Stimulated activated CD8-positive, alpha-beta memory T cell treated with anti-CD3 and anti-CD28 coated beads, Interleukin-2, amount 100 ng/mL, for 1 hour (primary cell): ENCODE measurements at regions not wholly inside any gene's neighbourhood (a gene's known extent, or its start where the extent isn't known, plus 50 kb on each side); places are given as distances from the start of the nearest gene placed in this dataset.
"Not testable (repeated sequence)": the region's sequence is repeated elsewhere in the genome, so short reads cannot be mapped to it uniquely, and the experiment has no call there.

Experiments used
- DNase-seq, 2 donors: peaks; one replicate each; pipeline ENCODE4 v3.0.0-alpha.2; 2020; ENCODE audit warnings: low read depth in 2 of 2

DNA sequence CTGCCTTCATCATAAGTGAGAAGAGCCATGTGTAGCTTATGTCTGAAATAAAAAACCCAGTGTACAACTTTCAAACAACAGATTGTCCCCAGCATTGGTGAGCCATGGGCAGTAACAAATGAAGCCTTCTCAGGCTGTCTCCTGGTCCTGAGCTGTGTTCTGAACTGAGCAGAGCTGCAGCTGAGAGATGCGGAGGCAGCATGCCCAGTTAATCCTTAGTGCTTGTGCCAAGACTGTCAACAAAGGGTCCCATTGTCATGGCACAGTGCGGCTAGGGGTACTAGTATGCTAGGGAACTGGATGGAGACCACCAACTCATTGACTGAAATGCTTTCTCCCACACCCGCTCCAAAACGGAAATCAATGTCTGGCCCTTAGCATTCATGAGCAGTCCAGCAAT, 154.3 kb downstream of the RMST start:
- no peak for DNase-seq

DNA sequence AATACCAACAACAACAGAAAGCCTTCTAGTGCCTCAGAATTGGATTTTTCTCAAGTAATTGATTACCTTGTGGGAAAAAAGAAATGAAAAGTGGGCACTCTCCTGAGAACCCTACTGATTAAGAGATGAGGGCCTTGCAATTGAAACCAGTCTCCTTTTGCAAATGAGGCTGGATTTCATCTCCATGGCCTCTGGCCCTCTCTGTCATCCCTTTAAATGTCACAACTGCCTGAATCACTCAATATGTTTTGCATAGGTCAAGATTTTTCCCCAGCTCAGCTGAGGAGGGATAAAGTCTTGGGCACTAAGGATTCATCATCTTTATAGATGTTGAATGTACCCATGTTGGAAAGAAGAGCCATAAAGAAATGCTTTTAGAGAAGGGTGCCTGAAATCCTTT, 166.4 kb downstream of the RMST start:
- no peak for DNase-seq

DNA sequence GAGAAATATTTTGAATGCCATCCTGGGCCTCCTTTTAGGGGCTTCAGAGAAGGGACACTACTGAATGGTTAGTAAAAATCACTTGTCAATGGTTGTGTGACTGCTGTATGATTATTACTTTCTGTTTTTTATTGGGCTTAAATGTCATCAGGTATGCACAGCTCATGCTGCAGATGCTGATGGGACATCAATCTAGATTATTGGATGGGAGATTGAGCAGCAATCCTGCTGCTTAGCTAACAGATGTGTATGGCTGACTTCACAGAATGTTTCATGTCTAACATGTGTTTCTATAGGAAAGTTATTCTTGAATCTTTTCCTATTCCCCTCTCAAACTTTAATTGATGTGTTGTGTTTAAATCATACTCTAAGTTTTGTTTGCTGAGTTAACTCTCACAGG, 166.8 kb downstream of the RMST start:
- no peak for DNase-seq

DNA sequence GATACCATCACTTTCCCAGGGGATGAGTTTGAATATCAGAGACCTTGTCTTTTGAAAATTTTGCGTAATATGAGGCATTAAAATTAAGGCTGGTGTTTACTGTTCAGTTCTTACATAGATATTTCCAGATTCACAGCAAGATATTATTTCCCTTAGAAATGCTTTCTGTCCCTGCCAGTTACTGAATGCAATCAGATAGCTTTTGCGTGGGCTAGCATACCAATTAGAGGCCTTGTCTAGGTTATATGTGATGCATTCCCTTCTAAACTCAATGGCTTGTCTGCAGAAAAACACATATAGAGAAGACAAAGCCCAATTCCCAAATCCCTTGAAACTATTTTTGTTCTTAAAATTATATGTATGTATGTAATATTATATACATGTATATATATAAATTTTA, 167.8 kb downstream of the RMST start:
- DNase-seq: no peak

DNA sequence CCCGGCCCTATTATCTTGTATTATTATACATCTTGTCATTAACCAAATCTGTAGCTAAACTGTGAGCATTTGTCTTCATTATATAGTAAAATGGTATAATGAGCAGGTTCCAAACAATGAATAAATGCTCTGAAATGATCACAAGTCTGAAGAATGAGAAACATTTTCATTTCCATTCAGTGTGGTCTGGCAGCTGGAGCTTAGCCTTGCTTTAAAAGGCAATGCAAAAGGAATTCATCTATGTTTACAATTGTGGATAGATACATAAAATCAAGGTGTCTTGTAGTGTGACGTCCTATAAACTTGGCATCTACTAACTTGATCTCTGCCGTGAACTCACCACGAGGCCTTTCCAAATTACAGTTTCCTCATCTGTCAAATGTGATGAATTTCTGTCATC, 168.3 kb downstream of the RMST start:
- DNase-seq: no peak

DNA sequence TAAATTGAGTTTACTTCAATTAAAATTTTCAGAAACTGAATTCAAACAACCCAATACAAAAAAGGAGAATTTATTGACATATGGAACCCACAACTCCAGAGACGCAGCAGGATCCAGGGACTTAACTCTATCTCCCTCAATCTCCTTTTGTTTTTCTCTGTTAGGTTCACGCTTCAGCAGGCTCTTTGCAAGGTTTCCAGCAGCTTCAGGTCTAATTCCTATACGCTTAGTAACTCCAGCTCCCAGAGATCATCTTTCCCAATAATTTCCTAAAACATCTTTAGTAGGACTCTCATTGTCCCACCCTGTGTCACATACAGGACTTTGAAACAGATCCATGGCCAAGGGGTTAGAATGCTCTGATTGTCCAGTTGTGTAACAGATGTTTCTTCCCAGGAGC, 175.2 kb downstream of the RMST start:
- DNase-seq: no peak

DNA sequence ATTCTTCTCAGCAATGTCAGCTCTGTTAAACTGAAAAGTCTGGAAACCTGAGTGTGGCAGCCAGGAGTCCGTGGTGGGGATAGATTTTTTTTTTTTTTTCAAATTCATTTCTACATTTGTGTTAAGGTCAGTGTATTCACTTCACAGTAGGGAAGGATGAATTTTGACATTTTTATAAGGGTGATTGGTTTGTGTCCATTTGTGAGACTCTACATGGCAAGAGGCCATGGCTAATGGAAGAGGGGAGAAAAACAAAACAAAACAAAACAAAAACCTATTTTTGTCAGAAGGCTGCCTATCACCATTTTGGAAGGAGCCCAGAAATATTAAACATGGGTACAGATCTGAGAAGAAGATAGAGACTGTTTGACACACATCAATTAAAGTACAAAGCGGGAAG, 176.1 kb downstream of the RMST start:
- no peak for DNase-seq

DNA sequence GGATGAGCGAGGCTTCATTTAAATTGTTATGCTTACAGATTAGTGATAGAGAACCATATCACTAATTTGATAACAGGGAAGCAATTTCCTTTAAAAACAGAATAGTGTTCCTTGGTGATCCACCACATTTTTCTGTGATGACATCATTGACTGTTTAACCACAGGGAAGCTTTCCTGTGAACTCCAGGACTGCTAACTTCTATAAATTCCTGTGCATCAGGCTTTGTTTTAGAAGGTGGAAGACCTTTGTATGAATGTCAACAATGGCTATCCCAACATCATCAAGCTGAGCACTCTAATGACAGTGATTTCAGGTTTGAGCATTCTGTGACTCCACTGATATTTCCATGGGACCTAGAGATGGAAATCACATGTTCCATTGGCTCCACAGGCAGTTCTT, 177.1 kb downstream of the RMST start:
- DNase-seq: no peak

DNA sequence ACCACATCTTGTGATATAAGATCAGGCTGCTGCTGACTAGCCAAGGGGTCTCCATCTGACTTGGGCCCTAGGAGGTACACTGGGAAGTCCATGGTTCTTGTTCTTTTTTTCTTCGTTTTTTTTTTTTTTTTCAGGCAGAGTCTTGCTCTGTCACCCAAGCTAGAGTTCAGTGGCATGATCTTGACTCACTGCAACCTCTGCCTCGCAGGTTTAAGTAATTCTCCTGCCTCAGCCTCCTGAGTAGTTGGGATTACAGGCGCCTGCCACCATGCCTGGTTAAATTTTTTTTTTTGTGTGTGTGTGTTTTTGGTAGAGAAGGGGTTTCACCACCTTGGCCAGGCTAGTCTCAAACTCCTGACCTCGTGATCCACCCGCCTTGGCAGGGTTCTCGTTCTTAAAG, 178.2 kb downstream of the RMST start:
- no peak for DNase-seq

DNA sequence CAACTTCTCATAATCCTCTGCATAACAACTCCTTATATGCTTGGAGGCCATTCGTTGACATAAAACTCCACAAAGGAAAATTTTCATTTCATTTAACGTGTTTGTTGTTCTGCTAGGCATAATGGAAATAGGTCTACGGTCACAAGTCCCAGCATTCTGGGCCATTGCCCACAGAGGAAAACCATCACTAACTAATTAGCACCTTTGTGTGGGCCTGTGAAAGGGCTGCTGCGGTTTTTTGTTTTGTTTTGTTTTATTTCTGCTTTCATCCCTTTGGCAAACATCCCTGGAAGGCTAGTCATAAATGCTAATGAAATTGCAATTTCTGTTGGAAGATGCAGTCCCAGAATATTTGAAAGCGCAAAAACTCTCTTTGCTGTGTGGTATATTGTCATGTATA, 180.3 kb downstream of the RMST start:
- DNase-seq: no peak

DNA sequence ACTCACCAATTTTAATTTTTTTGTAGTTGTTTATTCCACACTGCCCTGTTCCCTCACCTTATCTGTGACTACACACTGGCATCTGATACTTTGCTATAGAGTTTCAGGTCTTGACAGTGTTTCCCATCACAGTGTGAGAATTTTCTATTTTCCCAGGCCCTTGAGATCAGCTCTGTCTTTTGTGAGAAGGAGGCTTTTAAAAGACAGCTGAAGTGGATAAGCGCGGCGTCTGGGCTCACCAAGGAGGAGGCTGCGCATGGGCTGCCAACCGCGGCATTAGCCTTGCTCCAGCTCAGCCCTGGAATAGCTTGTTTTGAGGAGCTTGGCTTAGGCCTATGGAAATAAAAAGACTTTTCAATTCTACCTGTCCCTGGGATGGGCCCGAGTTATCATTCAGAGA, 181.3 kb downstream of the RMST start:
- DNase-seq: no peak

DNA sequence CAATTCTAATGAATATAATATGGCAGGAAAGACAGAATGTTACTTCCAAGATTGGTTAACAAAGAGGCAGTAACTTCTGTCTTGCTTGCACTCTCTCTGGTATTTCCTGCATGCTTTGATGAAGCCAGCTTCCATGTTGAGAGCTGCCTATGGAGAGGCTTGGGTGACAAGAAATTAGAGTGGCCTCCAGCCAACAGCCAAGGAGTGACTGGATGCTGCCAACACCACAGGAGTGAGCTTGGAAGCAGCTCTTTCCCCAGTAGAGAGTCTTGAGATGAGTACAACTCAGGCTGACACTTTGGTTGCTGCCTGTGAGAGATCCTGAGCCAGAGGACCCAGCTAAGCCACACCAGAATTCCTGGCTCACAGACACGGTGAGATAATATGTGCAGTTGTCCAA, 183.1 kb downstream of the RMST start:
- DNase-seq: no peak

DNA sequence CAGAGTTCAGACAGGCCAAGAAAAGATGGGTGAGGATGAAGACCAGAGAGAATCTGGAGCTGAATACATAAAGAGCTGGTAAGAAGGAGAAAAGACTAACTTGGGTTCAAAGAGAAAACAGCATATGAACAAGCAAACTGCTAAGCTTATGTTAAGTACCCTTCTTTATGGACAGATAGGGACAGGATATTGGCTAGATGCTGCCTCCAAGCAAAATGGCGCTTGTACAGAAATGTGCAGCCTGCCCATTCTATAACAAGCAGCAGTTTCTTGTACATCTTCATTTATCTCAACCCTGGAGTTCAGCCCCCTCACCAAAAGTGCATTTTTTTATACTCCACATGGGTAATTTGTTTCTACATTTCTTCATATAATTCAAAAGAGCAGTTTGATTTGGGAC, 184.5 kb downstream of the RMST start:
- DNase-seq: no peak

DNA sequence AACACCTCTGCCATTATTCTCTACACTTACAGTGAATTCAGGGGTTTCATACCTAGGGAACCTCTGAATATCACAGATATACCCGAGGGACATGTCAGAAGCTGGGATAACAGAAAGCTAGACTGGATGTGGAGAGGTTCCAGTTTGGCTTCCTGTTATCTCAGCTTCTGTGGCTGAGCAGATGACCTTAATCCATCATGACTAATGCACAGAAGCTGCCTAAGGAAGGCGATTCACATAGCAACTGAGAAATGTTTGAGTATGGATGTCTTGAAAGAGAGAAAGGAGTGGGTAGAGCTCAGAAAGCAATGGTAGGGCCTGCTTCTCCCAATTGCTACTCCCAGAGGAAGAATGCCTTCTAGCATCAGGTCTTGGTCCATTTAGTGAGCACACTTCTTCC, 187.6 kb downstream of the RMST start:
- DNase-seq: no peak

DNA sequence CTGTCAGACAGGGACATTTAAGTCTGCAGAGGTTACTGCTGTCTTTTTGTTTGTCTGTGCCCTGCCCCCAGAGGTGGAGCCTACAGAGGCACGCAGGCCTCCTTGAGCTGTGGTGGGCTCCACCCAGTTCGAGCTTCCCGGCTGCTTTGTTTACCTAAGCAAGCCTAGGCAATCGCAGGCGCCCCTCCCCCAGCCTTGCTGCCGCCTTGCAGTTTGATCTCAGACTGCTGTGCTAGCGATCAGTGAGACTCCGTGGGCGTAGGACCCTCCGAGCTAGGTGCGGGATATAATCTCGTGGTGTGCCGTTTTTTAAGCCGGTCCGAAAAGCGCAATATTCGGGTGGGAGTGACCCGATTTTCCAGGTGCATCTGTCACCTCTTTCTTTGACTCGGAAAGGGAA, 193.9 kb downstream of the RMST start:
- not testable (repeated sequence) for DNase-seq

DNA sequence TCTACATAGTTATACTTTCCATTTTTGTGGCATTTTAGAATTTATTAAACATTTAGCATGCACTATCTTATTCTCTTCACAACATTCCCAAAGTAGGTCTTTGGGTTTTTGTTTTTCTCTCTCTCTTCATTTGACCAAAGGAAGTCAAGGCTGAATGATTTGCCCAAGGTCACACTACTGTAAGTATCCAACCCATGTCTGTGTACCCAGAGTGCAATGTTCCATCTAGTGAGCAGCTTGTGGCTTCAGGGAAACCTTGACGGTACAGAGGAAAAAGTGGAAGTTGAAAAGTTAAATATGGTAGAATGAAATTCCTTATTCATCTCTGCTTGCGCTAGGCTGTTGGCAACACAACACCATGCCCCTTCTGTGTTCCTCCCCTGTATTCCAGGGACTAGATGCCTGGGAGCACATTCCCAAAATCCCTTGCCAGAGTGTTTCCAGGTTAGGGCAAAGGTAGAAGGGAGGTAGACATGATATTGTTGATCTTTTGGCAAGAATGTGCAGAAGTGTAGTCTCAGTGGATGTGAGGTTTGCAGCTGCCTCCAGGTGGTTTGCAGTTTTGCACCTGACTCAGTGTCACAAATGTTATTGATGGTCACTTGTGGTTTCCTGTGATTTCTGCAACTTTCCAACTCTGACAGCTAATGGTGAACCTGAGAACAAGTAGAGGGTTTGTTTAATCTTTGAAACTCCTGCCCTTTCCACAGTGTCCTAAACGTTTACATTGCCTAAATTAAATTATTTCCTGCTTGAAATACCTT, 196.7 kb downstream of the RMST start:
- DNase-seq: no peak

DNA sequence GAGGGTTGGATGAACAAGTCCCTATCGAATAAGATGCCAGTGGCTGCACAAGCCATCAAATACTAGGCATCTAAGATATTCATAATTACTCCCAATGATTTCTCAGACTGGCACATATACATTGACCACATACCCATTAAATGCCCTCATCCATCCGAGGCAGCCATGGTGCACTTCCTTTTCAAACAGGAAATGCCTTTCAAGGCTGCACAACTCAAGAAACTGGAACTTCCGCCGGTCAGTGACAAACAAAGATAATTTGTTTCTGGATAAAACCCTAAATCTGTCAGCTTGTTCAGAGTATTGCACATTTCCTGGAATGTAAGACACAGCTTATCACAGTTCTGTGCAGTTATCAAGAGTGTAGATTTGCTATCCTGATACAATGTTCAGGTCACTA, 203.7 kb downstream of the RMST start:
- no peak for DNase-seq

DNA sequence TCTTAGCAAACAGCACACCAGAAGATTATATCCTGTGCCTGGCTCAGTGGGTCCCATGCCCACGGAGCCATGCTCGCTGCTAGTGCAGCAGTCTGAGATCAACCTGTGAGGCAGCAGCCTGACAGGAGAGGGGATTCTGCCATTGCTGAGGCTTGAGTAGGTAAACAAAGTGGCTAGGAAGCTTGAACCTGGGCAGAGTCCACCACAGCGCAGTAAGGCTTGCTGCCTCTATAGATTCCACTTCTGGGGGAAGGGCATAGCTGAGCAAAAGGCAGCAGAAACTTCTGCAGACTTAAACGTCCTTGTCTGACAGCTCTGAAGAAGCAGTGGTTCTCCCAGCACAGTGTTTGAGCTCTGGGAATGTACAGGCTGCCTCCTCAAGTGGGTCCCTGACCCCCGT, 210.3 kb downstream of the RMST start:
- DNase-seq: no peak

DNA sequence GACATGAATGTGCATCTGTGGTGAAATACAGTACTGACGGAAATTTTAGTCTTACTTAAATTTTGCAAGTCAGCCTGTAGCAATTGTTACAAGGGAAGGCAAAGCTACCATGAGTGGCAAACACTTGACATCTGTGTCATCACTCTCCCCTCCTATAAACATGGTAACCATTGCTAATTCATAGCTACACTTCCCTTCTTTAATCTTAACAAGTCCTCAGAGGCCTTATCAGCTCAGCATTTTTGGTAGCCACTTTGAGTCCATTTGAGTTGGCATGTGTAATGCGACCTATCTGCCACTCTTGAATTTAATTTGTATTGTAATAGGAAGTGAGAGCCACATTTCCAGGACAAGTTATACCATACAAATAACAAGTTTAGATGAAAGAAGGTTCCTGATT, 218.1 kb downstream of the RMST start:
- no peak for DNase-seq

DNA sequence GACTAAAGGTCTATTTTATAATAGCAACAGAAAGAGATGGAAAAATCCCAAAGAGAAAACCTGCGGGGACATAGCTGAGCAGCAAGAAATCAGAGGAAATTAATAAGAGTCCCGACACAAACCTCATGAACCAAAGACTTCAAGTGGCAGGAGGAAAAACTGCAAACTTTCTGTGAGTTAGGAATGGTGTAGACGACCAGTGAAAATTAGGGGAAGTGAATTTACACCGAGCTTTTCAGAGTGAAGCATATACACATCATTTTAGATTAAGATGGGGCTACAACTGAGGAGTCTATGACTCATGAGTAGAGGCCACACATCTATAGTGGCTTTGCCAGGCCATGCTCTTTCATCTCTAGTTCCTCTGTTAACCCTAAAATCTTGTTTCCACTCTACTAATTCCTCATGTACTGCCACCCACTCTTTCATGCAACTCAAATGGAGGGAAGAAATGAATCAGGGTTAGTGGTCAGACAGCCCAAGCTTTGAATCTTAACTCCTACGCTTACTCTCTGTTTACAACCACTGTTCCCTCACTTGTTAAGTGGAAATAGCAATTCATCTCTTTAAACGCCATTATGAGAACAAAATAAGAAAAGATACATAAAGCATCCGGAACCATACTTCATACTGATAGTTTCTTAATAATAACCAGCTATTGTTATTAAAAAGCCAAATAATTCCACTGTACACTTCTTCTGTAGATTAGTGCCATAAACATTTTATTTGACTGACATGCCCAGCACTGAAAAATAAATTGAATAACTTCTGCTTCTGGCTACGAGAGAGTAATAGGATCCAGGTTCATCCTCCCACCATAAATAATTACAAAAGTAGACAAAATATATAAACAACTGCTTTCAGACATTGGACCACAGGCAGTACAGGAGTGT, 219.3 kb downstream of the RMST start:
- no peak for DNase-seq

DNA sequence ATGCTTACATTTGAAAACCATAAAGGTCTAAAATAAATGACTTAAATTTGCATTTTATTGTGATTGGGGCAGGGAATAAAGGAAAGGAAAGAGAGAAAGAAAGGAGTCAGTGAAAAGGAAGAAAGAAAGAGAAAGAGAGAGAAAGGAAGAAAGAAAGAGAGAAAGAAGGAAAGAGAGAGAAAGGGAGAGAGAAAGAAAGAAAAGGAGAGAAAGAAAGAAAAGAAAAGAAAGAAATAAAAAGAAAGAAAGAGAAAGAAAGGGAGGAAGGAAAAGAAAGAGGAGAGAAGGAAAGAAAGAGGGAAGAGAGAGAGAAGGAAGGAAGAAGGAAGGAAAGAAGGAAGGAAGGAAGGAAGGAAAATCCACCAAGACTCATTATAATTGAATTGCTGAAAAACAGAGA, 222.8 kb downstream of the RMST start:
- DNase-seq: no peak

DNA sequence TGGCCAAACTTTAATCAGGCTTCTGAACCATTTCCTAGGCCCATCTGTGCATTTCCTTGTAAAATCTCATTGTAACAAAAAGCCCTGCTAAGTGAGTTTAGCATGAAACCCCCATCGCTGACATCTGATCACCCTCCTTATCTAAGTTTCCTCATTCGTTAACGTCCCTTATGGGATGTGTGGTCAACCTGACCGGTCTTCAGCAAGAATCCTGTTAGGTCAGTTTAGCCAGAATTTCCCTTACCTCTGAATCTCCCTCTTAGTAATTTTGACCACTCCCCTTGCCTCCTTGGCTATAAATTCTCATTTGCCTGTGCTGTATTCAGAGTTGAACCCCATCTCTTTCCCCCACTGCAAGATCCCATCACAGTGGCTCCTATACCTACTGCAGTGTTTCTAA, 239.3 kb downstream of the RMST start:
- no peak for DNase-seq

DNA sequence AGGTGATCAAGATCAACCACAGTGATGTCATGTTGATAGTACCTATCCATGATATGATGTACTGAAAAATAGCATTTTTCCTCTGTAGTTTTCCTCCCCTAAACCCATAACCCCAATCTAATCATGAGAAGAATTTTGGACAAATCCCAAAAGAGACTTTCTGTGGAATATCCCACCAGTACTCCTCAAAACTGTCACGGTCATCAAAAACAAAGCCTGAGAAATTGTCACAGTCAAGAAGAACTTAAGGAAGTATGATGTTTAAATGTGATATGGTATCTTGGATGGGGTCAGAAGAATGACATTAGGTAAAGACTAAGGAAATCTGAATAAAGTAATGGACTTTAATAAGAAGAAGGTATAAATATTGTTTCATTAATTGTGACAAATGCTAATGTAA, 248.8 kb downstream of the RMST start:
- DNase-seq: no peak
